GM19328 (cell line): ENCODE measurements at regions not wholly inside any gene's neighbourhood (a gene's known extent, or its start where the extent isn't known, plus 50 kb on each side); places are given as distances from the start of the nearest gene placed in this dataset.
"Not testable (repeated sequence)": the region's sequence is repeated elsewhere in the genome, so short reads cannot be mapped to it uniquely, and the experiment has no call there.

Experiments
- ATAC-seq: cut with Tn5 transposase; IDR thresholded peaks from one replicate; pipeline ENCODE4 v1.9.1; 2021; ENCODE audit warnings: mild to moderate bottlenecking, moderate library complexity; ENCODE audit not compliant: unreplicated experiment

- ATAC-seq = no peak
These were observed 1140.2 kb downstream of the NCAM2 start for GRCh38 chr21:22138297-22139016.

- ATAC-seq = no peak
These were observed 1147.3 kb downstream of the NCAM2 start for GRCh38 chr21:22145545-22145944.

- no peak for ATAC-seq
These were observed 1156.5 kb downstream of the NCAM2 start for GRCh38 chr21:22154579-22155274.

- ATAC-seq = no peak
These were observed 1166.7 kb downstream of the NCAM2 start for GRCh38 chr21:22164912-22165311.

- no peak for ATAC-seq
These were observed 1176.5 kb downstream of the NCAM2 start for GRCh38 chr21:22174746-22175145.

- no peak for ATAC-seq
These were observed 1191.1 kb downstream of the NCAM2 start for GRCh38 chr21:22189278-22189677.

- no peak for ATAC-seq
These were observed 1193.4 kb downstream of the NCAM2 start for GRCh38 chr21:22191581-22191980.

GRCh38 chr21:22192766-22193165 lies 1194.6 kb downstream of the NCAM2 start:
- ATAC-seq = no peak

GRCh38 chr21:22194986-22195385 lies 1196.8 kb downstream of the NCAM2 start:
- not testable (repeated sequence) for ATAC-seq

- ATAC-seq = no peak
These were observed 1202.3 kb downstream of the NCAM2 start for GRCh38 chr21:22200378-22201092.

GRCh38 chr21:22201126-22201525 lies 1202.9 kb downstream of the NCAM2 start:
- no peak for ATAC-seq

GRCh38 chr21:22201669-22202068 lies 1203.5 kb downstream of the NCAM2 start:
- ATAC-seq = no peak

GRCh38 chr21:22209304-22209700 lies 1211.1 kb downstream of the NCAM2 start:
- ATAC-seq = no peak

GRCh38 chr21:22211943-22212342 lies 1213.7 kb downstream of the NCAM2 start:
- no peak for ATAC-seq

- ATAC-seq = peak; percentile 60
These were observed 1225.2 kb downstream of the NCAM2 start for GRCh38 chr21:22223385-22223784.

- ATAC-seq = peak; percentile 55
These were observed 1226.1 kb downstream of the NCAM2 start for GRCh38 chr21:22224261-22224660.

- ATAC-seq = no peak
These were observed 1227.1 kb downstream of the NCAM2 start for GRCh38 chr21:22225299-22225698.

GRCh38 chr21:22231013-22231412 lies 1232.8 kb downstream of the NCAM2 start:
- ATAC-seq = no peak

GRCh38 chr21:22235866-22236590 lies 1237.8 kb downstream of the NCAM2 start:
- ATAC-seq = no peak

- no peak for ATAC-seq
These were observed 1246.3 kb downstream of the NCAM2 start for GRCh38 chr21:22244516-22244915.

- ATAC-seq = no peak
These were observed 1252.1 kb downstream of the NCAM2 start for GRCh38 chr21:22250355-22250754.
